Common myeloid progenitor, CD34-positive (primary cell): ENCODE measurements at regions not wholly inside any gene's neighbourhood (a gene's known extent, or its start where the extent isn't known, plus 50 kb on each side); places are given as distances from the start of the nearest gene placed in this dataset.

Source experiments
- CTCF ChIA-PET: fragments of 350-600 bp; sonication (Branson Sonifier 250); formaldehyde crosslinking; loops from one replicate; lab custom pipeline; 2021; ENCODE audit warnings: antibody characterized with exemption; lab: Charles Lee
- POLR2A ChIA-PET: fragments of 350-600 bp; sonication (Branson Sonifier 250); formaldehyde crosslinking; loops from one replicate; lab custom pipeline; 2021; ENCODE audit warnings: antibody characterized with exemption; lab: Charles Lee
- DNase-seq, 3 donors: peaks; one replicate each; pipeline versions ENCODE4 v3.0.0 to v3.0.0-alpha.2; 2013
- H3K27ac ChIP-seq, 2 experiments: 1 replicate in 1 of 2; 2 replicates in 1 of 2; pipeline ENCODE4 v1.7.0; 2013; ENCODE audit warnings: inconsistent platforms in 2 of 2, low read length in 2 of 2, mild to moderate bottlenecking in 2 of 2, low read depth in 1 of 2, moderate library complexity in 1 of 2; ENCODE audit not compliant: severe bottlenecking in 2 of 2, insufficient read depth in 1 of 2, poor library complexity in 1 of 2
- H3K27me3 ChIP-seq, 5 experiments: replicated peaks in 2 of 5; 1 replicate in 3 of 5; 2 replicates in 2 of 5; pipeline versions ENCODE4 v1.6.1 to v1.7.0; 2013; ENCODE audit warnings: low read length in 4 of 5, mild to moderate bottlenecking in 2 of 5, moderate library complexity in 2 of 5, inconsistent platforms in 1 of 5; ENCODE audit not compliant: insufficient read depth in 5 of 5, control insufficient read depth in 4 of 5
- H3K36me3 ChIP-seq, 4 experiments: 1 replicate in 2 of 4; 2 replicates in 2 of 4; pipeline versions ENCODE4 v1.6.1 to v1.7.0; 2013; ENCODE audit warnings: low read length in 3 of 4, control low read depth in 1 of 4, mild to moderate bottlenecking in 1 of 4; ENCODE audit not compliant: control insufficient read depth in 4 of 4, insufficient read depth in 4 of 4
- H3K4me1 ChIP-seq, 4 experiments: 1 replicate in 3 of 4; 2 replicates in 1 of 4; pipeline versions ENCODE4 v1.6.1 to v1.7.1; 2013; ENCODE audit warnings: low read length in 3 of 4, mild to moderate bottlenecking in 3 of 4, control low read depth in 1 of 4, inconsistent platforms in 1 of 4, moderate library complexity in 1 of 4; ENCODE audit not compliant: control insufficient read depth in 4 of 4, insufficient read depth in 4 of 4; ENCODE audit errors: control extremely low read depth in 1 of 4
- H3K4me3 ChIP-seq, 7 experiments: 1 replicate in 4 of 7; 2 replicates in 3 of 7; pipeline versions ENCODE4 v1.5.1 to v1.7.0; 2013; ENCODE audit warnings: mild to moderate bottlenecking in 7 of 7, low read length in 6 of 7, moderate library complexity in 6 of 7, inconsistent platforms in 2 of 7, low read depth in 2 of 7, control low read depth in 1 of 7; ENCODE audit not compliant: insufficient read depth in 4 of 7, control insufficient read depth in 1 of 7; ENCODE audit errors: extremely low read depth in 1 of 7
- H3K9me3 ChIP-seq, 5 experiments: 1 replicate in 4 of 5; 2 replicates in 1 of 5; pipeline versions ENCODE4 v1.6.1 to v1.7.1; 2013; ENCODE audit warnings: low read length in 4 of 5, mild to moderate bottlenecking in 2 of 5, inconsistent platforms in 1 of 5, low read depth in 1 of 5, moderate library complexity in 1 of 5; ENCODE audit not compliant: control insufficient read depth in 4 of 5, insufficient read depth in 2 of 5; ENCODE audit errors: control extremely low read depth in 1 of 5
- WGBS: methylation state at CpG from one replicate; pipeline ENCODE4 v1.1.5; 2013; ENCODE audit not compliant: insufficient coverage; 5-methylcytosine and 5-hydroxymethylcytosine counted together

- ChIA-PET POLR2A (no interaction called here), CTCF (no interaction called here)
- no peak overlapping the region for H3K27ac ChIP-seq
- H3K9me3 ChIP-seq, result no peaks in the 10 kb centered on the region
- no peak for DNase-seq
- no CpG with 5 or more reads among the region's 2 CpGs for WGBS
- H3K4me3 ChIP-seq, result no peak overlapping the region
- H3K36me3 ChIP-seq, result no peaks in the 10 kb centered on the region
- H3K27me3 ChIP-seq, result peaks cover 0 to 2% (median 0%) of the 10 kb centered on the region in 5 experiments
- H3K4me1 ChIP-seq, result no peaks in the 10 kb centered on the region
These were observed 102.8 kb upstream of the TFAP2D start for GRCh38 chr6:50610562-50610961.

- H3K36me3 ChIP-seq, result no peaks in the 10 kb centered on the region
- H3K27me3 ChIP-seq, result no peaks in the 10 kb centered on the region
- H3K4me3 ChIP-seq, result no peak overlapping the region
- DNase-seq, result no peak
- no peaks in the 10 kb centered on the region for H3K4me1 ChIP-seq
- ChIA-PET POLR2A (no interaction called here), CTCF (no interaction called here)
- H3K9me3 ChIP-seq, result no peaks in the 10 kb centered on the region
- no peak overlapping the region for H3K27ac ChIP-seq
These were observed 77.9 kb upstream of the TFAP2D start for GRCh38 chr6:50635429-50635828.

GRCh38 chr6:50637267-50637666 is 76.1 kb upstream of the TFAP2D start:
- CTCF ChIA-PET, result no interaction called here
- H3K27me3 ChIP-seq, result no peaks in the 10 kb centered on the region
- no peaks in the 10 kb centered on the region for H3K4me1 ChIP-seq
- POLR2A ChIA-PET, result no interaction called here
- H3K4me3 ChIP-seq, result no peak overlapping the region
- 20% methylated on average over 1 of the region's 4 CpGs for WGBS
- H3K9me3 ChIP-seq, result no peaks in the 10 kb centered on the region
- no peak for DNase-seq
- no peaks in the 10 kb centered on the region for H3K36me3 ChIP-seq
- no peak overlapping the region for H3K27ac ChIP-seq

GRCh38 chr6:50649086-50649485 is 64.2 kb upstream of the TFAP2D start:
- ChIA-PET CTCF (no interaction called here), POLR2A (no interaction called here)
- Histone ChIP-seq H3K9me3 (peaks cover 0 to 6% (median 0%) of the 10 kb centered on the region in 5 experiments), H3K4me1 (no peaks in the 10 kb centered on the region), H3K36me3 (no peaks in the 10 kb centered on the region), H3K27me3 (no peaks in the 10 kb centered on the region), H3K4me3 (no peak overlapping the region), H3K27ac (no peak overlapping the region)
- WGBS, result 100% methylated on average over 1 of the region's 2 CpGs
- no peak for DNase-seq

- ChIA-PET CTCF (no interaction called here), POLR2A (no interaction called here)
- DNase-seq, result no peak
- H3K36me3 ChIP-seq, result no peaks in the 10 kb centered on the region
- WGBS, result 68% methylated on average over 3 of the region's 3 CpGs
- H3K27ac ChIP-seq, result no peak overlapping the region
- peaks cover 0 to 3% (median 0%) of the 10 kb centered on the region in 5 experiments for H3K27me3 ChIP-seq
- no peak overlapping the region for H3K4me3 ChIP-seq
- H3K9me3 ChIP-seq, result peaks cover 0 to 6% (median 0%) of the 10 kb centered on the region in 5 experiments
- H3K4me1 ChIP-seq, result no peaks in the 10 kb centered on the region
These were observed 60.1 kb upstream of the TFAP2D start for GRCh38 chr6:50653253-50653652.

- Histone ChIP-seq H3K27me3 (peaks cover 0 to 3% (median 0%) of the 10 kb centered on the region in 5 experiments), H3K4me1 (no peaks in the 10 kb centered on the region), H3K27ac (no peak overlapping the region), H3K36me3 (no peaks in the 10 kb centered on the region), H3K4me3 (no peak overlapping the region), H3K9me3 (peaks cover 0 to 6% (median 0%) of the 10 kb centered on the region in 5 experiments)
- no peak for DNase-seq
- CTCF ChIA-PET, result no interaction called here
- POLR2A ChIA-PET, result no interaction called here
- 92% methylated on average over 2 of the region's 2 CpGs for WGBS
These were observed 59.2 kb upstream of the TFAP2D start for GRCh38 chr6:50654155-50654554.

GRCh38 chr6:50655848-50656453 is 57.4 kb upstream of the TFAP2D start:
- POLR2A ChIA-PET, result no interaction called here
- Histone ChIP-seq H3K4me3 (no peak overlapping the region), H3K4me1 (no peaks in the 10 kb centered on the region), H3K27ac (no peak overlapping the region), H3K9me3 (no peaks in the 10 kb centered on the region), H3K27me3 (peaks cover 0 to 3% (median 0%) of the 10 kb centered on the region in 5 experiments), H3K36me3 (no peaks in the 10 kb centered on the region)
- DNase-seq, result peak in 2 of 3 donors; percentile 18 to 22
- CTCF ChIA-PET, result interaction anchor here (1.2 to 2.1 kb wide), 2 partner anchors 10 to 64 kb away, joined by 3 to 9 read pairs; no protein-coding TSS in a partner anchor
- 92% methylated on average over 2 of the region's 4 CpGs for WGBS
